GM23338 (cell line): ENCODE measurements at regions not wholly inside any gene's neighbourhood (a gene's known extent, or its start where the extent isn't known, plus 50 kb on each side); places are given as distances from the start of the nearest gene placed in this dataset.

Source experiments
- ATAC-seq: fragments of 200-7000 bp; cut with Tn5 transposase; 3 replicates; pipeline ENCODE4 v1.9.1; 2020
- DNase-seq: peaks from one replicate; pipeline ENCODE4 v3.0.0-alpha.2; 2015; ENCODE audit warnings: low spot score
- H2AFZ ChIP-seq: fragments of 200-600 bp; sonication (generic); 2 replicates; pipeline ENCODE4 v1.8.0; 2016; ENCODE audit warnings: antibody characterized with exemption, mild to moderate bottlenecking, moderate library complexity
- H3F3A ChIP-seq: fragments of 200-600 bp; sonication (generic); replicated peaks from 2 replicates; pipeline ENCODE4 v1.8.0; 2017; ENCODE audit warnings: antibody characterized with exemption, mixed run types, low read depth
- H3K27ac ChIP-seq: fragments of 200-600 bp; sonication (generic); 2 replicates; pipeline ENCODE4 v1.6.1; 2016; ENCODE audit warnings: low read depth
- H3K27me3 ChIP-seq: fragments of 200-600 bp; sonication (generic); 2 replicates; pipeline ENCODE4 v1.8.0; 2016; ENCODE audit warnings: mild to moderate bottlenecking, mixed run types, moderate library complexity; ENCODE audit not compliant: insufficient read depth
- H3K36me3 ChIP-seq: fragments of 200-600 bp; sonication (generic); 2 replicates; pipeline ENCODE4 v1.8.0; 2016; ENCODE audit warnings: mild to moderate bottlenecking; ENCODE audit not compliant: insufficient read depth
- H3K4me1 ChIP-seq: fragments of 200-600 bp; sonication (generic); 2 replicates; pipeline ENCODE4 v1.8.0; 2016; ENCODE audit warnings: mild to moderate bottlenecking, moderate library complexity; ENCODE audit not compliant: insufficient read depth
- H3K4me2 ChIP-seq: fragments of 200-600 bp; sonication (generic); 2 replicates; pipeline ENCODE4 v1.7.1; 2017; ENCODE audit warnings: mixed run types
- H3K4me3 ChIP-seq: fragments of 200-600 bp; sonication (generic); 2 replicates; pipeline ENCODE4 v1.6.1; 2016; ENCODE audit warnings: mixed run types
- H3K79me2 ChIP-seq: fragments of 200-600 bp; sonication (generic); replicated peaks from 2 replicates; pipeline ENCODE4 v1.8.0; 2017; ENCODE audit warnings: mild to moderate bottlenecking; ENCODE audit not compliant: insufficient read depth
- H3K9me2 ChIP-seq: fragments of 200-600 bp; sonication (generic); 2 replicates; pipeline ENCODE4 v1.8.0; 2017; ENCODE audit not compliant: insufficient read depth
- H4K20me1 ChIP-seq: fragments of 200-600 bp; sonication (generic); replicated peaks from 2 replicates; pipeline ENCODE4 v1.8.0; 2017; ENCODE audit warnings: mild to moderate bottlenecking; ENCODE audit not compliant: insufficient read depth
- H3K27ac Mint-ChIP-seq: 2 replicates; pipeline ENCODE4 v1.8.0; 2020; ENCODE audit warnings: inconsistent platforms, mild to moderate bottlenecking, moderate library complexity, mixed read lengths
- H3K27me3 Mint-ChIP-seq: 3 replicates; pipeline ENCODE4 v1.8.0; 2022; ENCODE audit warnings: low read depth, mild to moderate bottlenecking, moderate library complexity, mixed read lengths, inconsistent platforms; ENCODE audit not compliant: insufficient read depth, poor library complexity
- H3K36me3 Mint-ChIP-seq: 3 replicates; pipeline ENCODE4 v1.8.0; 2021; ENCODE audit warnings: low read depth, mild to moderate bottlenecking, inconsistent platforms, moderate library complexity, mixed read lengths
- H3K4me1 Mint-ChIP-seq: 3 replicates; pipeline ENCODE4 v1.8.0; 2020; ENCODE audit warnings: mild to moderate bottlenecking, inconsistent platforms, mixed read lengths
- H3K4me3 Mint-ChIP-seq: 3 replicates; pipeline ENCODE4 v1.8.0; 2021; ENCODE audit warnings: moderate library complexity, mild to moderate bottlenecking, inconsistent platforms, mixed read lengths
- H3K9me3 Mint-ChIP-seq: 3 replicates; pipeline ENCODE4 v1.8.0; 2020; ENCODE audit warnings: moderate library complexity, mild to moderate bottlenecking, inconsistent platforms, mixed read lengths
- CREB1 ChIP-seq: fragments of 250-450 bp; sonication (Bioruptor Pico); IDR thresholded peaks from 2 replicates; pipeline ENCODE4 v1.5.0; 2020; ENCODE audit warnings: low read depth, mild to moderate bottlenecking, moderate library complexity
- EZH2 ChIP-seq: fragments of 200-600 bp; sonication (generic); IDR thresholded peaks from one replicate; pipeline ENCODE4 v1.8.0; 2017; ENCODE audit warnings: antibody characterized with exemption, mild to moderate bottlenecking, low read depth; ENCODE audit not compliant: unreplicated experiment
- EZH2phosphoT487 ChIP-seq: fragments of 200-600 bp; sonication (generic); IDR thresholded peaks from one replicate; pipeline ENCODE4 v1.8.1; 2018; ENCODE audit warnings: antibody characterized with exemption; ENCODE audit not compliant: unreplicated experiment
- JUNB ChIP-seq: IDR thresholded peaks from one replicate; pipeline ENCODE4 v1.6.1; 2016; ENCODE audit warnings: antibody characterized with exemption; ENCODE audit not compliant: unreplicated experiment
- NANOG ChIP-seq: IDR thresholded peaks from 2 replicates; pipeline ENCODE4 v1.6.1; 2016; ENCODE audit warnings: antibody characterized with exemption, borderline replicate concordance
- POLR2AphosphoS5 ChIP-seq: IDR thresholded peaks from 2 replicates; pipeline ENCODE4 v1.6.1; 2016; ENCODE audit warnings: antibody characterized with exemption, low read depth
- STAT1 ChIP-seq: IDR thresholded peaks from one replicate; pipeline ENCODE4 v1.6.1; 2016; ENCODE audit warnings: antibody characterized with exemption; ENCODE audit not compliant: unreplicated experiment
- ZNF114 ChIP-seq: fragments of 250-450 bp; sonication (Bioruptor Pico); IDR thresholded peaks from 2 replicates; pipeline ENCODE4 v1.5.0; 2020; ENCODE audit warnings: mild to moderate bottlenecking, moderate library complexity
- ZNF331 ChIP-seq: fragments of 250-450 bp; sonication (Bioruptor Pico); IDR thresholded peaks from 2 replicates; pipeline ENCODE4 v1.5.0; 2020; ENCODE audit warnings: low read depth, mild to moderate bottlenecking, moderate library complexity
- TF ChIP-seq, protein P1 (sequence below), 2 experiments: fragments of 200-600 bp in 1 of 2; sonication (generic) in 1 of 2; conservative IDR thresholded peaks; 2 replicates each; pipeline versions ENCODE4 v1.5.1 to v1.6.1; 2016 to 2017; ENCODE audit warnings: antibody characterized with exemption in 2 of 2, low read depth in 2 of 2, mild to moderate bottlenecking in 2 of 2, moderate library complexity in 1 of 2
- TF ChIP-seq, protein P2 (sequence below): IDR thresholded peaks from 2 replicates; pipeline ENCODE4 v1.6.1; 2016; ENCODE audit warnings: antibody characterized with exemption
- TF ChIP-seq, protein P3 (sequence below): fragments of 250-450 bp; sonication (Bioruptor Pico); IDR thresholded peaks from 2 replicates; pipeline ENCODE4 v1.5.0; 2020; ENCODE audit warnings: mild to moderate bottlenecking, moderate library complexity
- TF ChIP-seq, protein P4 (sequence below): IDR thresholded peaks from one replicate; pipeline ENCODE4 v1.6.1; 2018; ENCODE audit warnings: antibody characterized with exemption; ENCODE audit not compliant: unreplicated experiment

DNA sequence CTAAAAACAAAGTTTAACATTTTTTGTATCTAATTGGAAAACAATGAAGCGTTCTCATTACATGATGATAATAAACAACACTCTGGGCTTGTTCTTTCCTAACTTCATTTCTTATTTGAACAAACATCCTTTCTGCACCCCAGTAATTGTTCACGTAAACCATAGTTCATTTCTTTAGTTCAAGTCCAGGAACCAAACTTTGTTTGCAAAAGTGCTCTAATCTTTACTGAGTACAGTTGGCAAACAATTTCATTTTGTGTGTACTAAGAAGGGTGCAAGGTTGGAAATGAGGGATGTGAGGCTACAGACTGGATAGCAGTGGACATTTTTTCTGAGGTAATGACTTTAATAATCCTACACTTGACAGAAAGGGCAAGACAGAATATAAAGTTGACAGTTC lies 113.5 kb downstream of the NREP start:
- Mint-ChIP-seq H3K4me1 (peaks cover 7% of the 10 kb centered on the region; the same call in 2 of the 3 replicates), H3K27ac (no peak overlapping the region), H3K9me3 (peaks cover 28% of the 10 kb centered on the region), H3K4me3 (no peak overlapping the region), H3K27me3 (no peaks in the 10 kb centered on the region), H3K36me3 (peaks cover 18% of the 10 kb centered on the region)
- DNase-seq, result no peak
- Histone ChIP-seq H3K27ac (no peak overlapping the region), H3K4me1 (0 out of 2 replicates have a peak, but pooled peaks cover 5% of the 10 kb centered on the region), H3K27me3 (no peaks in the 10 kb centered on the region), H3K9me2 (peaks cover 23% of the 10 kb centered on the region), H2AFZ (no peak overlapping the region), H4K20me1 (no peaks in the 10 kb centered on the region), H3F3A (no peaks in the 10 kb centered on the region), H3K36me3 (peaks cover 12% of the 10 kb centered on the region), H3K79me2 (no peaks in the 10 kb centered on the region), H3K4me2 (no peak overlapping the region), H3K4me3 (no peak overlapping the region)
- TF ChIP-seq, protein P1, sequence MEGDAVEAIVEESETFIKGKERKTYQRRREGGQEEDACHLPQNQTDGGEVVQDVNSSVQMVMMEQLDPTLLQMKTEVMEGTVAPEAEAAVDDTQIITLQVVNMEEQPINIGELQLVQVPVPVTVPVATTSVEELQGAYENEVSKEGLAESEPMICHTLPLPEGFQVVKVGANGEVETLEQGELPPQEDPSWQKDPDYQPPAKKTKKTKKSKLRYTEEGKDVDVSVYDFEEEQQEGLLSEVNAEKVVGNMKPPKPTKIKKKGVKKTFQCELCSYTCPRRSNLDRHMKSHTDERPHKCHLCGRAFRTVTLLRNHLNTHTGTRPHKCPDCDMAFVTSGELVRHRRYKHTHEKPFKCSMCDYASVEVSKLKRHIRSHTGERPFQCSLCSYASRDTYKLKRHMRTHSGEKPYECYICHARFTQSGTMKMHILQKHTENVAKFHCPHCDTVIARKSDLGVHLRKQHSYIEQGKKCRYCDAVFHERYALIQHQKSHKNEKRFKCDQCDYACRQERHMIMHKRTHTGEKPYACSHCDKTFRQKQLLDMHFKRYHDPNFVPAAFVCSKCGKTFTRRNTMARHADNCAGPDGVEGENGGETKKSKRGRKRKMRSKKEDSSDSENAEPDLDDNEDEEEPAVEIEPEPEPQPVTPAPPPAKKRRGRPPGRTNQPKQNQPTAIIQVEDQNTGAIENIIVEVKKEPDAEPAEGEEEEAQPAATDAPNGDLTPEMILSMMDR (conservative IDR thresholded peaks at IDR 0.05; ENCODE audit: low read depth in 2 of 2), result no peak
- TF ChIP-seq EZH2phosphoT487, result no peak
- TF ChIP-seq CREB1 (CRISPR knock-in tag), result no peak
- TF ChIP-seq, protein P2, sequence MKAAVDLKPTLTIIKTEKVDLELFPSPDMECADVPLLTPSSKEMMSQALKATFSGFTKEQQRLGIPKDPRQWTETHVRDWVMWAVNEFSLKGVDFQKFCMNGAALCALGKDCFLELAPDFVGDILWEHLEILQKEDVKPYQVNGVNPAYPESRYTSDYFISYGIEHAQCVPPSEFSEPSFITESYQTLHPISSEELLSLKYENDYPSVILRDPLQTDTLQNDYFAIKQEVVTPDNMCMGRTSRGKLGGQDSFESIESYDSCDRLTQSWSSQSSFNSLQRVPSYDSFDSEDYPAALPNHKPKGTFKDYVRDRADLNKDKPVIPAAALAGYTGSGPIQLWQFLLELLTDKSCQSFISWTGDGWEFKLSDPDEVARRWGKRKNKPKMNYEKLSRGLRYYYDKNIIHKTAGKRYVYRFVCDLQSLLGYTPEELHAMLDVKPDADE, result no peak
- TF ChIP-seq JUNB, result no peak
- TF ChIP-seq ZNF114 (CRISPR knock-in tag), result no peak
- TF ChIP-seq EZH2, result no peak
- no peak for TF ChIP-seq STAT1
- TF ChIP-seq POLR2AphosphoS5, result no peak
- TF ChIP-seq, protein P3, sequence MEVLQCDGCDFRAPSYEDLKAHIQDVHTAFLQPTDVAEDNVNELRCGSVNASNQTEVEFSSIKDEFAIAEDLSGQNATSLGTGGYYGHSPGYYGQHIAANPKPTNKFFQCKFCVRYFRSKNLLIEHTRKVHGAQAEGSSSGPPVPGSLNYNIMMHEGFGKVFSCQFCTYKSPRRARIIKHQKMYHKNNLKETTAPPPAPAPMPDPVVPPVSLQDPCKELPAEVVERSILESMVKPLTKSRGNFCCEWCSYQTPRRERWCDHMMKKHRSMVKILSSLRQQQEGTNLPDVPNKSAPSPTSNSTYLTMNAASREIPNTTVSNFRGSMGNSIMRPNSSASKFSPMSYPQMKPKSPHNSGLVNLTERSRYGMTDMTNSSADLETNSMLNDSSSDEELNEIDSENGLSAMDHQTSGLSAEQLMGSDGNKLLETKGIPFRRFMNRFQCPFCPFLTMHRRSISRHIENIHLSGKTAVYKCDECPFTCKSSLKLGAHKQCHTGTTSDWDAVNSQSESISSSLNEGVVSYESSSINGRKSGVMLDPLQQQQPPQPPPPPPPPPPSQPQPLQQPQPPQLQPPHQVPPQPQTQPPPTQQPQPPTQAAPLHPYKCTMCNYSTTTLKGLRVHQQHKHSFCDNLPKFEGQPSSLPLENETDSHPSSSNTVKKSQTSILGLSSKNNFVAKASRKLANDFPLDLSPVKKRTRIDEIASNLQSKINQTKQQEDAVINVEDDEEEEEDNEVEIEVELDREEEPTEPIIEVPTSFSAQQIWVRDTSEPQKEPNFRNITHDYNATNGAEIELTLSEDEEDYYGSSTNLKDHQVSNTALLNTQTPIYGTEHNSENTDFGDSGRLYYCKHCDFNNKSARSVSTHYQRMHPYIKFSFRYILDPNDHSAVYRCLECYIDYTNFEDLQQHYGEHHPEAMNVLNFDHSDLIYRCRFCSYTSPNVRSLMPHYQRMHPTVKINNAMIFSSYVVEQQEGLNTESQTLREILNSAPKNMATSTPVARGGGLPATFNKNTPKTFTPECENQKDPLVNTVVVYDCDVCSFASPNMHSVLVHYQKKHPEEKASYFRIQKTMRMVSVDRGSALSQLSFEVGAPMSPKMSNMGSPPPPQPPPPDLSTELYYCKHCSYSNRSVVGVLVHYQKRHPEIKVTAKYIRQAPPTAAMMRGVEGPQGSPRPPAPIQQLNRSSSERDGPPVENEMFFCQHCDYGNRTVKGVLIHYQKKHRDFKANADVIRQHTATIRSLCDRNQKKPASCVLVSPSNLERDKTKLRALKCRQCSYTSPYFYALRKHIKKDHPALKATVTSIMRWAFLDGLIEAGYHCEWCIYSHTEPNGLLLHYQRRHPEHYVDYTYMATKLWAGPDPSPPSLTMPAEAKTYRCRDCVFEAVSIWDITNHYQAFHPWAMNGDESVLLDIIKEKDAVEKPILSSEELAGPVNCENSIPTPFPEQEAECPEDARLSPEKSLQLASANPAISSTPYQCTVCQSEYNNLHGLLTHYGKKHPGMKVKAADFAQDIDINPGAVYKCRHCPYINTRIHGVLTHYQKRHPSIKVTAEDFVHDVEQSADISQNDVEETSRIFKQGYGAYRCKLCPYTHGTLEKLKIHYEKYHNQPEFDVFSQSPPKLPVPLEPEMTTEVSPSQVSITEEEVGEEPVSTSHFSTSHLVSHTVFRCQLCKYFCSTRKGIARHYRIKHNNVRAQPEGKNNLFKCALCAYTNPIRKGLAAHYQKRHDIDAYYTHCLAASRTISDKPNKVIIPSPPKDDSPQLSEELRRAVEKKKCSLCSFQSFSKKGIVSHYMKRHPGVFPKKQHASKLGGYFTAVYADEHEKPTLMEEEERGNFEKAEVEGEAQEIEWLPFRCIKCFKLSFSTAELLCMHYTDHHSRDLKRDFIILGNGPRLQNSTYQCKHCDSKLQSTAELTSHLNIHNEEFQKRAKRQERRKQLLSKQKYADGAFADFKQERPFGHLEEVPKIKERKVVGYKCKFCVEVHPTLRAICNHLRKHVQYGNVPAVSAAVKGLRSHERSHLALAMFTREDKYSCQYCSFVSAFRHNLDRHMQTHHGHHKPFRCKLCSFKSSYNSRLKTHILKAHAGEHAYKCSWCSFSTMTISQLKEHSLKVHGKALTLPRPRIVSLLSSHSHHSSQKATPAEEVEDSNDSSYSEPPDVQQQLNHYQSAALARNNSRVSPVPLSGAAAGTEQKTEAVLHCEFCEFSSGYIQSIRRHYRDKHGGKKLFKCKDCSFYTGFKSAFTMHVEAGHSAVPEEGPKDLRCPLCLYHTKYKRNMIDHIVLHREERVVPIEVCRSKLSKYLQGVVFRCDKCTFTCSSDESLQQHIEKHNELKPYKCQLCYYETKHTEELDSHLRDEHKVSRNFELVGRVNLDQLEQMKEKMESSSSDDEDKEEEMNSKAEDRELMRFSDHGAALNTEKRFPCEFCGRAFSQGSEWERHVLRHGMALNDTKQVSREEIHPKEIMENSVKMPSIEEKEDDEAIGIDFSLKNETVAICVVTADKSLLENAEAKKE (CRISPR knock-in tag), result no peak
- TF ChIP-seq, protein P4, sequence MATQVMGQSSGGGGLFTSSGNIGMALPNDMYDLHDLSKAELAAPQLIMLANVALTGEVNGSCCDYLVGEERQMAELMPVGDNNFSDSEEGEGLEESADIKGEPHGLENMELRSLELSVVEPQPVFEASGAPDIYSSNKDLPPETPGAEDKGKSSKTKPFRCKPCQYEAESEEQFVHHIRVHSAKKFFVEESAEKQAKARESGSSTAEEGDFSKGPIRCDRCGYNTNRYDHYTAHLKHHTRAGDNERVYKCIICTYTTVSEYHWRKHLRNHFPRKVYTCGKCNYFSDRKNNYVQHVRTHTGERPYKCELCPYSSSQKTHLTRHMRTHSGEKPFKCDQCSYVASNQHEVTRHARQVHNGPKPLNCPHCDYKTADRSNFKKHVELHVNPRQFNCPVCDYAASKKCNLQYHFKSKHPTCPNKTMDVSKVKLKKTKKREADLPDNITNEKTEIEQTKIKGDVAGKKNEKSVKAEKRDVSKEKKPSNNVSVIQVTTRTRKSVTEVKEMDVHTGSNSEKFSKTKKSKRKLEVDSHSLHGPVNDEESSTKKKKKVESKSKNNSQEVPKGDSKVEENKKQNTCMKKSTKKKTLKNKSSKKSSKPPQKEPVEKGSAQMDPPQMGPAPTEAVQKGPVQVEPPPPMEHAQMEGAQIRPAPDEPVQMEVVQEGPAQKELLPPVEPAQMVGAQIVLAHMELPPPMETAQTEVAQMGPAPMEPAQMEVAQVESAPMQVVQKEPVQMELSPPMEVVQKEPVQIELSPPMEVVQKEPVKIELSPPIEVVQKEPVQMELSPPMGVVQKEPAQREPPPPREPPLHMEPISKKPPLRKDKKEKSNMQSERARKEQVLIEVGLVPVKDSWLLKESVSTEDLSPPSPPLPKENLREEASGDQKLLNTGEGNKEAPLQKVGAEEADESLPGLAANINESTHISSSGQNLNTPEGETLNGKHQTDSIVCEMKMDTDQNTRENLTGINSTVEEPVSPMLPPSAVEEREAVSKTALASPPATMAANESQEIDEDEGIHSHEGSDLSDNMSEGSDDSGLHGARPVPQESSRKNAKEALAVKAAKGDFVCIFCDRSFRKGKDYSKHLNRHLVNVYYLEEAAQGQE, result no peak
- no peak for TF ChIP-seq NANOG
- TF ChIP-seq ZNF331, result no peak
- ATAC-seq, result no peak
